Prostate gland (tissue), 2 donors: ENCODE measurements at regions not wholly inside any gene's neighbourhood (a gene's known extent, or its start where the extent isn't known, plus 50 kb on each side); places are given as distances from the start of the nearest gene placed in this dataset.

Source experiments
- POLR2AphosphoS5 ChIP-seq: sonication (generic); formaldehyde crosslinking; IDR thresholded peaks from one replicate; pipeline ENCODE4 v1.6.1; 2017; ENCODE audit warnings: antibody characterized with exemption
- TF ChIP-seq, protein P1 (sequence below), 4 experiments: fragments of 200-600 bp in 2 of 4; fragments of 450-650 bp in 2 of 4; sonication (generic) in 2 of 4; IDR thresholded peaks; 1 replicate in 3 of 4; 2 replicates in 1 of 4; pipeline ENCODE4 v1.5.1; 2016 to 2019; ENCODE audit warnings: antibody characterized with exemption in 4 of 4, mild to moderate bottlenecking in 2 of 4, moderate library complexity in 2 of 4

DNA sequence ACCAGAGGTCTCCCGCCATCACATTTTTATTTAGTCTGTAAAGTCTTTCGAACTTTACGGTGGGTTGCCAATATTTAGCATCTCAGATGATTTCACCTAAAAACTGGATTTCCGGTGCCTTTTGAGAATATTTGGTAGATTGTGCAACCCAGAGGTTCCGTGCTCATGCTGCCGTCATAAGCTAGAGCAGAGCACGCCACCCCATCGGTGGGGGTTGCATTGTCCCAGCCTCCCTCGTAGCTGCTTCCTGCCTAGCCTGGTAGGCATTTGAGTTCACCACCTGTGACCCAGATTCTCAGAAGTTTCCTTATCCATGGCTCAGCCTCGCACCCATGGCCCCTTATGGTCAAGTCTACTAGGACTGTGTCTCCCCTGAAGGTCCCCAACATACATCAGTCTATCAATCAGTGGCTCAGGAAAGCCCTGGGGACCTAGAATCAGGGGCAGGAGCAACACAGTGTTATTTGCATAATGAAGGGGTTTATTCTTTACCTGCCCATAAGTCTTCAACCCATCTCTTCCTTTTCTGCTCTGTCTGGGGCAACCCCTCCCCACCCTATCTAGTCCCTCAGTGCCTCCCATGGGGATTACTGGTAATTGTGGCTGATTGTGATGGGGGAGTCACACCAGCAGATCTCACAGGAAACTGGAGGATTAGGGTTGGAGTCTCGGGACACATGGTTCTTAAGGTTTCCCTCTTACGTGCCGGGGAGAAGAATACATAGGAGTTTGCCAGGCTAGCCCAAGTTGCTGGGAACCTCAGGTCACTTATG lies 152.3 kb downstream of the PHETA1 start:
- TF ChIP-seq, protein P1, sequence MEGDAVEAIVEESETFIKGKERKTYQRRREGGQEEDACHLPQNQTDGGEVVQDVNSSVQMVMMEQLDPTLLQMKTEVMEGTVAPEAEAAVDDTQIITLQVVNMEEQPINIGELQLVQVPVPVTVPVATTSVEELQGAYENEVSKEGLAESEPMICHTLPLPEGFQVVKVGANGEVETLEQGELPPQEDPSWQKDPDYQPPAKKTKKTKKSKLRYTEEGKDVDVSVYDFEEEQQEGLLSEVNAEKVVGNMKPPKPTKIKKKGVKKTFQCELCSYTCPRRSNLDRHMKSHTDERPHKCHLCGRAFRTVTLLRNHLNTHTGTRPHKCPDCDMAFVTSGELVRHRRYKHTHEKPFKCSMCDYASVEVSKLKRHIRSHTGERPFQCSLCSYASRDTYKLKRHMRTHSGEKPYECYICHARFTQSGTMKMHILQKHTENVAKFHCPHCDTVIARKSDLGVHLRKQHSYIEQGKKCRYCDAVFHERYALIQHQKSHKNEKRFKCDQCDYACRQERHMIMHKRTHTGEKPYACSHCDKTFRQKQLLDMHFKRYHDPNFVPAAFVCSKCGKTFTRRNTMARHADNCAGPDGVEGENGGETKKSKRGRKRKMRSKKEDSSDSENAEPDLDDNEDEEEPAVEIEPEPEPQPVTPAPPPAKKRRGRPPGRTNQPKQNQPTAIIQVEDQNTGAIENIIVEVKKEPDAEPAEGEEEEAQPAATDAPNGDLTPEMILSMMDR (IDR thresholded peaks at IDR 0.05), result no peak
- no peak for TF ChIP-seq POLR2AphosphoS5
